ACC112 (cell line): ENCODE measurements at regions not wholly inside any gene's neighbourhood (a gene's known extent, or its start where the extent isn't known, plus 50 kb on each side); places are given as distances from the start of the nearest gene placed in this dataset.

Source experiments
- H2AFZ ChIP-seq: fragments of 200-600 bp; sonication (generic); one replicate; pipeline ENCODE4 v1.6.0; 2017; ENCODE audit warnings: antibody characterized with exemption, low read length; ENCODE audit not compliant: unreplicated experiment
- H3K27ac ChIP-seq: fragments of 200-600 bp; sonication (generic); 2 replicates; pipeline ENCODE4 v1.5.1; 2014; ENCODE audit warnings: low read depth, mild to moderate bottlenecking, antibody characterized with exemption, low read length, moderate library complexity
- H3K27me3 ChIP-seq: fragments of 200-600 bp; sonication (generic); 2 replicates; pipeline ENCODE4 v1.6.1; 2014; ENCODE audit warnings: mild to moderate bottlenecking, antibody characterized with exemption, low read length, moderate library complexity, mixed read lengths; ENCODE audit not compliant: insufficient read depth
- H3K36me3 ChIP-seq: fragments of 200-600 bp; sonication (generic); 2 replicates; pipeline ENCODE4 v1.6.1; 2016; ENCODE audit warnings: mild to moderate bottlenecking, antibody characterized with exemption, low read length, moderate library complexity, mixed read lengths; ENCODE audit not compliant: insufficient read depth
- H3K4me1 ChIP-seq: fragments of 200-600 bp; sonication (generic); one replicate; pipeline ENCODE4 v1.6.1; 2016; ENCODE audit warnings: low read length, mixed read lengths; ENCODE audit not compliant: insufficient read depth, unreplicated experiment, control insufficient read depth
- H3K4me3 ChIP-seq: fragments of 200-600 bp; sonication (generic); 2 replicates; pipeline ENCODE4 v1.5.1; 2014; ENCODE audit warnings: mild to moderate bottlenecking, low read depth, low read length
- H3K79me2 ChIP-seq: fragments of 200-600 bp; sonication (generic); one replicate; pipeline ENCODE4 v1.6.0; 2016; ENCODE audit warnings: low read length; ENCODE audit not compliant: control insufficient read depth, unreplicated experiment, insufficient read depth

GRCh38 chr13:99803141-99803540, 168.4 kb downstream of the ZIC5 start:
- H3K36me3 ChIP-seq = no peaks in the 10 kb centered on the region
- H3K4me3 ChIP-seq = no peak overlapping the region
- no peak overlapping the region for H3K27ac ChIP-seq
- no peaks in the 10 kb centered on the region for H3K79me2 ChIP-seq
- H2AFZ ChIP-seq = no peak overlapping the region
- peaks cover 16% of the 10 kb centered on the region; the same call in 1 of the 2 replicates for H3K27me3 ChIP-seq
- no peaks in the 10 kb centered on the region for H3K4me1 ChIP-seq

GRCh38 chr13:99802416-99802815, 169.2 kb downstream of the ZIC5 start:
- Histone ChIP-seq H3K27me3 (peaks cover 16% of the 10 kb centered on the region; the same call in 1 of the 2 replicates), H3K4me1 (no peaks in the 10 kb centered on the region), H3K79me2 (no peaks in the 10 kb centered on the region), H2AFZ (no peak overlapping the region), H3K4me3 (no peak overlapping the region), H3K27ac (no peak overlapping the region), H3K36me3 (no peaks in the 10 kb centered on the region)

- H2AFZ ChIP-seq = no peak overlapping the region
- no peak overlapping the region for H3K27ac ChIP-seq
- peaks cover 16% of the 10 kb centered on the region; the same call in 1 of the 2 replicates for H3K27me3 ChIP-seq
- no peak overlapping the region for H3K4me3 ChIP-seq
- no peaks in the 10 kb centered on the region for H3K4me1 ChIP-seq
- no peaks in the 10 kb centered on the region for H3K36me3 ChIP-seq
- H3K79me2 ChIP-seq = no peaks in the 10 kb centered on the region
These were observed 170.6 kb downstream of the ZIC5 start for GRCh38 chr13:99800951-99801350.

- Histone ChIP-seq H3K4me3 (no peak overlapping the region), H3K27me3 (peaks cover 15% of the 10 kb centered on the region; the same call in 1 of the 2 replicates), H3K27ac (no peak overlapping the region), H3K36me3 (no peaks in the 10 kb centered on the region), H3K4me1 (no peaks in the 10 kb centered on the region), H3K79me2 (no peaks in the 10 kb centered on the region), H2AFZ (no peak overlapping the region)
These were observed 171.6 kb downstream of the ZIC5 start for GRCh38 chr13:99800011-99800410.

GRCh38 chr13:99798756-99799155, 172.8 kb downstream of the ZIC5 start:
- H3K27me3 ChIP-seq = 0 out of 2 replicates have a peak, but pooled peaks cover 11% of the 10 kb centered on the region
- no peaks in the 10 kb centered on the region for H3K79me2 ChIP-seq
- no peaks in the 10 kb centered on the region for H3K4me1 ChIP-seq
- no peaks in the 10 kb centered on the region for H3K36me3 ChIP-seq
- H3K4me3 ChIP-seq = no peak overlapping the region
- H3K27ac ChIP-seq = no peak overlapping the region
- no peak overlapping the region for H2AFZ ChIP-seq

- Histone ChIP-seq H3K4me3 (no peak overlapping the region), H2AFZ (no peak overlapping the region), H3K27ac (no peak overlapping the region), H3K27me3 (0 out of 2 replicates have a peak, but pooled peaks cover under 1% of the 10 kb centered on the region), H3K79me2 (no peaks in the 10 kb centered on the region), H3K36me3 (no peaks in the 10 kb centered on the region), H3K4me1 (no peaks in the 10 kb centered on the region)
These were observed 173.9 kb downstream of the ZIC5 start for GRCh38 chr13:99797691-99798090.

- Histone ChIP-seq H3K4me3 (no peak overlapping the region), H3K27ac (no peak overlapping the region), H2AFZ (no peak overlapping the region), H3K27me3 (peaks cover 10% of the 10 kb centered on the region), H3K4me1 (no peaks in the 10 kb centered on the region), H3K36me3 (no peaks in the 10 kb centered on the region), H3K79me2 (no peaks in the 10 kb centered on the region)
These were observed 175.3 kb downstream of the ZIC5 start for GRCh38 chr13:99796175-99796819.

GRCh38 chr13:99792079-99792921, 179.3 kb downstream of the ZIC5 start:
- Histone ChIP-seq H3K27ac (no peak overlapping the region), H3K27me3 (peaks cover 19% of the 10 kb centered on the region), H2AFZ (no peak overlapping the region)

GRCh38 chr13:99782669-99783068, 188.9 kb downstream of the ZIC5 start:
- no peaks in the 10 kb centered on the region for H3K27me3 ChIP-seq
- no peak overlapping the region for H3K4me3 ChIP-seq
- no peaks in the 10 kb centered on the region for H3K36me3 ChIP-seq
- no peaks in the 10 kb centered on the region for H3K4me1 ChIP-seq
- H3K27ac ChIP-seq = no peak overlapping the region
- H2AFZ ChIP-seq = no peak overlapping the region
- H3K79me2 ChIP-seq = no peaks in the 10 kb centered on the region

More at GRCh38 chr13:99792079-99792921, 179.3 kb downstream of the ZIC5 start:
- Histone ChIP-seq H3K4me3 (no peak overlapping the region), H3K79me2 (no peaks in the 10 kb centered on the region), H3K4me1 (no peaks in the 10 kb centered on the region), H3K36me3 (no peaks in the 10 kb centered on the region)

- no peaks in the 10 kb centered on the region for H3K4me1 ChIP-seq
- H2AFZ ChIP-seq = no peak overlapping the region
- no peaks in the 10 kb centered on the region for H3K27me3 ChIP-seq
- H3K27ac ChIP-seq = no peak overlapping the region
- no peak overlapping the region for H3K4me3 ChIP-seq
- no peaks in the 10 kb centered on the region for H3K79me2 ChIP-seq
- no peaks in the 10 kb centered on the region for H3K36me3 ChIP-seq
These were observed 193.1 kb downstream of the ZIC5 start for GRCh38 chr13:99778500-99778899.

- no peaks in the 10 kb centered on the region for H3K79me2 ChIP-seq
- no peaks in the 10 kb centered on the region for H3K27me3 ChIP-seq
- H3K27ac ChIP-seq = no peak overlapping the region
- no peak overlapping the region for H3K4me3 ChIP-seq
- no peaks in the 10 kb centered on the region for H3K36me3 ChIP-seq
- H3K4me1 ChIP-seq = no peaks in the 10 kb centered on the region
- no peak overlapping the region for H2AFZ ChIP-seq
These were observed 193.7 kb downstream of the ZIC5 start for GRCh38 chr13:99777873-99778272.
